Upper lobe of left lung (tissue), 6 donors: ENCODE measurements at regions not wholly inside any gene's neighbourhood (a gene's known extent, or its start where the extent isn't known, plus 50 kb on each side); places are given as distances from the start of the nearest gene placed in this dataset.

Experiments used
- ATAC-seq, 2 donors: fragments of 200-7000 bp; cut with Tn5 transposase; one replicate each; pipeline ENCODE4 v1.9.1; 2022; ENCODE audit warnings: mild to moderate bottlenecking in 2 of 2, moderate library complexity in 2 of 2; ENCODE audit not compliant: low FRiP score in 2 of 2
- DNase-seq, 2 donors: peaks; one replicate each; pipeline ENCODE4 v3.0.0-alpha.2; 2019 to 2020
- H3K27ac ChIP-seq, 4 donors: fragments of 200-600 bp; sonication (generic); one replicate each; pipeline ENCODE4 v1.5.1; 2016 to 2019
- H3K27me3 ChIP-seq, 4 donors: fragments of 200-600 bp; sonication (generic); one replicate each; pipeline ENCODE4 v1.5.1; 2017 to 2019
- H3K36me3 ChIP-seq, 4 donors: fragments of 200-600 bp; sonication (generic); one replicate each; pipeline ENCODE4 v1.5.1; 2016 to 2019
- H3K4me1 ChIP-seq, 4 donors: fragments of 200-600 bp; sonication (generic); one replicate each; pipeline ENCODE4 v1.5.1; 2018 to 2019
- H3K4me3 ChIP-seq, 4 donors: fragments of 200-600 bp; sonication (generic); one replicate each; pipeline ENCODE4 v1.5.1; 2017 to 2019; ENCODE audit warnings: mild to moderate bottlenecking in 2 of 4, moderate library complexity in 1 of 4
- H3K9me3 ChIP-seq, 4 donors: fragments of 200-600 bp; sonication (generic); one replicate each; pipeline ENCODE4 v1.5.1; 2018 to 2019
- CTCF ChIP-seq, 6 experiments: fragments of 450-650 bp in 4 of 6; fragments of 200-600 bp in 2 of 6; sonication (generic) in 2 of 6; IDR thresholded peaks; one replicate each; pipeline ENCODE4 v1.5.1; 2016 to 2019; ENCODE audit warnings: antibody characterized with exemption in 6 of 6
- EP300 ChIP-seq, 4 donors: sonication (generic); formaldehyde crosslinking; IDR thresholded peaks; one replicate each; pipeline ENCODE4 v1.5.1; 2017; ENCODE audit warnings: antibody characterized with exemption in 4 of 4, control low read depth in 2 of 4
- POLR2A ChIP-seq, 4 donors: fragments of 450-650 bp; IDR thresholded peaks; one replicate each; pipeline ENCODE4 v1.5.1; 2016 to 2017; ENCODE audit warnings: antibody characterized with exemption in 4 of 4, mild to moderate bottlenecking in 2 of 4
- POLR2AphosphoS5 ChIP-seq, 2 donors: sonication (generic); formaldehyde crosslinking; IDR thresholded peaks; one replicate each; pipeline ENCODE4 v1.5.1; 2017; ENCODE audit warnings: antibody characterized with exemption in 2 of 2
- WGBS, 2 donors: methylation state at CpG; one replicate each; pipeline ENCODE4 v1.1.5; 2017 to 2018; 5-methylcytosine and 5-hydroxymethylcytosine counted together
- donor health status: DM: no; HTN: no; CAD: no; lungs with moderate emphysema.
- donor health status: DM: no; HTN: yes; CAD: no; lungs with severe emphysema.

GRCh38 chr5:135244620-135245021 is 154.4 kb downstream of the MACROH2A1 start:
- peaks cover 7 to 26% (median 21%) of the 10 kb centered on the region in 4 donors for H3K4me1 ChIP-seq
- no peak overlapping the region for H3K4me3 ChIP-seq
- DNase-seq, result no peak

GRCh38 chr5:135243556-135244285 is 155.3 kb downstream of the MACROH2A1 start:
- no peak for TF ChIP-seq POLR2AphosphoS5 (IDR thresholded peaks at IDR 0.05)
- no peak for TF ChIP-seq POLR2A (IDR thresholded peaks at IDR 0.05)
- Histone ChIP-seq H3K27me3 (no peaks in the 10 kb centered on the region), H3K4me1 (peaks cover 7 to 30% (median 21%) of the 10 kb centered on the region in 4 donors), H3K36me3 (no peaks in the 10 kb centered on the region), H3K27ac (peak overlapping the region in 1 of 4 donors; percentile 13), H3K9me3 (no peaks in the 10 kb centered on the region), H3K4me3 (no peak overlapping the region)
- peak in 1 of 2 donors; percentile 64 for DNase-seq
- WGBS, 2 donors, result 87 to 90% methylated on average over 10 to 22 of the region's 22 CpGs
- ATAC-seq, result peak in 1 of 2 donors; percentile 3

More at GRCh38 chr5:135244620-135245021, 154.4 kb downstream of the MACROH2A1 start:
- no peak for ATAC-seq
- Histone ChIP-seq H3K9me3 (no peaks in the 10 kb centered on the region), H3K27me3 (no peaks in the 10 kb centered on the region), H3K36me3 (no peaks in the 10 kb centered on the region), H3K27ac (no peak overlapping the region)
- TF ChIP-seq POLR2A (IDR thresholded peaks at IDR 0.05) (no peak), CTCF (IDR thresholded peaks at IDR 0.05) (no peak), EP300 (IDR thresholded peaks at IDR 0.05) (no peak), POLR2AphosphoS5 (IDR thresholded peaks at IDR 0.05) (no peak)
- 94 to 100% methylated on average over 2 to 3 of the region's 3 CpGs for WGBS, 2 donors

- Histone ChIP-seq H3K4me3 (no peak overlapping the region), H3K27ac (peak overlapping the region in 2 of 4 donors; percentile 13 to 26), H3K36me3 (no peaks in the 10 kb centered on the region), H3K4me1 (peaks cover 7 to 30% (median 21%) of the 10 kb centered on the region in 4 donors), H3K9me3 (no peaks in the 10 kb centered on the region), H3K27me3 (no peaks in the 10 kb centered on the region)
- ATAC-seq, result peak in 1 of 2 donors; percentile 23
- no peak for DNase-seq
- TF ChIP-seq POLR2A (IDR thresholded peaks at IDR 0.05) (no peak), POLR2AphosphoS5 (IDR thresholded peaks at IDR 0.05) (no peak), CTCF (IDR thresholded peaks at IDR 0.05) (no peak), EP300 (IDR thresholded peaks at IDR 0.05) (no peak)
- 79 to 91% methylated on average over 6 to 8 of the region's 8 CpGs for WGBS, 2 donors
These were observed 156.0 kb downstream of the MACROH2A1 start for GRCh38 chr5:135242866-135243555.

- peak in 1 of 2 donors; percentile 17 for TF ChIP-seq POLR2AphosphoS5 (IDR thresholded peaks at IDR 0.05)
- TF ChIP-seq EP300 (IDR thresholded peaks at IDR 0.05), result no peak
- Histone ChIP-seq H3K27ac (peak overlapping the region in 3 of 4 donors; percentile 18 to 26 (median 21)), H3K4me3 (no peak overlapping the region), H3K4me1 (peaks cover 7 to 30% (median 19%) of the 10 kb centered on the region in 4 donors), H3K27me3 (no peaks in the 10 kb centered on the region), H3K36me3 (no peaks in the 10 kb centered on the region), H3K9me3 (no peaks in the 10 kb centered on the region)
- ATAC-seq (peak in 1 of 2 donors; percentile 59), DNase-seq (peak in 1 of 2 donors; percentile 60)
- WGBS, 2 donors, result 61 to 64% methylated on average over 5 to 11 of the region's 11 CpGs
These were observed 156.8 kb downstream of the MACROH2A1 start for GRCh38 chr5:135242021-135242865.

- DNase-seq (no peak), ATAC-seq (no peak)
- no peak overlapping the region for H3K4me3 ChIP-seq
- H3K9me3 ChIP-seq, result no peaks in the 10 kb centered on the region
- no peak overlapping the region for H3K27ac ChIP-seq
- no peaks in the 10 kb centered on the region for H3K27me3 ChIP-seq
- H3K4me1 ChIP-seq, result peaks cover 7 to 27% (median 12%) of the 10 kb centered on the region in 4 donors
- TF ChIP-seq POLR2AphosphoS5 (IDR thresholded peaks at IDR 0.05) (no peak), CTCF (IDR thresholded peaks at IDR 0.05) (no peak), POLR2A (IDR thresholded peaks at IDR 0.05) (no peak), EP300 (IDR thresholded peaks at IDR 0.05) (no peak)
- H3K36me3 ChIP-seq, result no peaks in the 10 kb centered on the region
These were observed 157.5 kb downstream of the MACROH2A1 start for GRCh38 chr5:135241536-135241935.
